Endothelial cell (in vitro differentiated cells): ENCODE measurements at regions not wholly inside any gene's neighbourhood (a gene's known extent, or its start where the extent isn't known, plus 50 kb on each side); places are given as distances from the start of the nearest gene placed in this dataset.

Experiments used
- DNase-seq: peaks from one replicate; pipeline ENCODE4 v3.0.0; 2021; ENCODE audit warnings: low spot score
- H3K27ac Mint-ChIP-seq: one replicate; pipeline ENCODE4 v1.8.0; 2021; ENCODE audit warnings: mixed read lengths, inconsistent platforms; ENCODE audit not compliant: unreplicated experiment
- H3K27me3 Mint-ChIP-seq: one replicate; pipeline ENCODE4 v1.8.0; 2021; ENCODE audit warnings: mild to moderate bottlenecking, moderate library complexity, mixed read lengths, inconsistent platforms; ENCODE audit not compliant: unreplicated experiment
- H3K36me3 Mint-ChIP-seq: one replicate; pipeline ENCODE4 v1.8.0; 2021; ENCODE audit warnings: mild to moderate bottlenecking, low read depth, mixed read lengths, inconsistent platforms; ENCODE audit not compliant: unreplicated experiment
- H3K4me1 Mint-ChIP-seq: one replicate; pipeline ENCODE4 v1.8.0; 2021; ENCODE audit warnings: mild to moderate bottlenecking, mixed read lengths, inconsistent platforms; ENCODE audit not compliant: unreplicated experiment
- H3K4me3 Mint-ChIP-seq: one replicate; pipeline ENCODE4 v1.8.0; 2021; ENCODE audit warnings: mild to moderate bottlenecking, mixed read lengths, inconsistent platforms; ENCODE audit not compliant: unreplicated experiment
- H3K9me3 Mint-ChIP-seq: one replicate; pipeline ENCODE4 v1.8.0; 2021; ENCODE audit warnings: mixed read lengths, inconsistent platforms; ENCODE audit not compliant: unreplicated experiment
- TF ChIP-seq, protein P1 (sequence below): fragments of 200-600 bp; sonication (generic); IDR thresholded peaks from one replicate; pipeline ENCODE4 v1.5.0; 2021; ENCODE audit warnings: antibody characterized with exemption; ENCODE audit not compliant: unreplicated experiment

DNA sequence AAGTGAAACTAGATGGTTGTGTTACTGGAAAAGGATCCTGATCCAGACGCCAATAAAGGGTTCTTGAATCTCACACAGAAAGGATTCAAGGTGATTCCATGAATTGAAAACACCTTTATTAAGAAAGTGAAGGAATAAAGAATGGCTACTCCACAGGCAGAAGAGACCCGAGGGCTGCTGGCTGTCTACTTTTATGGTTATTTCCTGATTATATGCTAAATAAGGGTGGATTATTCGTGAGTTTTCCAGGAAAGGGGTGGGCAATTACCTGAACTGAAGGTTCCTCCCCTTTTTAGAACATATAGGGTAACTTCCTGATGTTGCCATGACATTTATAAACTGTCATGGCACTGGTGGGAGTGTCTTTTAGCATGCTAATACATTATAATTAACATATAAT, 50.9 kb upstream of the WARS2 start:
- TF ChIP-seq, protein P1, sequence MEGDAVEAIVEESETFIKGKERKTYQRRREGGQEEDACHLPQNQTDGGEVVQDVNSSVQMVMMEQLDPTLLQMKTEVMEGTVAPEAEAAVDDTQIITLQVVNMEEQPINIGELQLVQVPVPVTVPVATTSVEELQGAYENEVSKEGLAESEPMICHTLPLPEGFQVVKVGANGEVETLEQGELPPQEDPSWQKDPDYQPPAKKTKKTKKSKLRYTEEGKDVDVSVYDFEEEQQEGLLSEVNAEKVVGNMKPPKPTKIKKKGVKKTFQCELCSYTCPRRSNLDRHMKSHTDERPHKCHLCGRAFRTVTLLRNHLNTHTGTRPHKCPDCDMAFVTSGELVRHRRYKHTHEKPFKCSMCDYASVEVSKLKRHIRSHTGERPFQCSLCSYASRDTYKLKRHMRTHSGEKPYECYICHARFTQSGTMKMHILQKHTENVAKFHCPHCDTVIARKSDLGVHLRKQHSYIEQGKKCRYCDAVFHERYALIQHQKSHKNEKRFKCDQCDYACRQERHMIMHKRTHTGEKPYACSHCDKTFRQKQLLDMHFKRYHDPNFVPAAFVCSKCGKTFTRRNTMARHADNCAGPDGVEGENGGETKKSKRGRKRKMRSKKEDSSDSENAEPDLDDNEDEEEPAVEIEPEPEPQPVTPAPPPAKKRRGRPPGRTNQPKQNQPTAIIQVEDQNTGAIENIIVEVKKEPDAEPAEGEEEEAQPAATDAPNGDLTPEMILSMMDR = no peak
- no peak for DNase-seq

DNA sequence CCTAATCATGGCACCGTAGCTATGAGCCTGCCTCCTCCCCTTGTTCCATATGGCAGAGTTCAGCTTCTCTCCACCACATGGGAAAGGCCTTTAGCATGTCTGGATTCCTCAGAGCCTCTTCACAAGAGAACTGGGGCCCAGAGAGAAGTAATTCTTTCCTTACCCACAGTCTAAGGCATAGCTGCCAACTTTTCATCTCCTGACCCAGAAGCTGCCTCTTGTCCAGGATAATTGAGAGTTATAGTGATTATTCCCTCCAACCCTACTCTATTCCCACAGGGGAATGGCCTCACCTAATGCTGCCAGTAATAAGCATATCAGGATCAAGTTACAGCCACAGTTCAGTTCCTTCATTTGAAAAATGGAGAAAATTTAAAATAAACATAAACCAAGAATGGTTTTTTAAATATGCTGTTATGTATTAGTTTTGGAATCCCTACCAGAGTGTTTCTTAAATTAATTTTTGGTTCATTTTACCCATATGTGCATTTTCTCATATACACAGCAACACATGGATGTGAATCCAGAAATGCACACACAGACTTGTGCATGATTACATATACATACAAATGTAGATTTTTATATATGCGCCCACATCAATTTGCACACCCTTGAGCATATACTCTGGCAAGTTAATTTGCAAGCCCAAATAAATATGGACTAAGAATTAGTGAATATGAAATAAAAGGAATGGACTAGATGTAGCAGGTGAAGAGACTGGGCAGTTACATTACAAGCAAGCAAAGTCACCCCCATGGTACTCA, 63.9 kb upstream of the WARS2 start:
- H3K4me1 Mint-ChIP-seq = no peaks in the 10 kb centered on the region
- no peaks in the 10 kb centered on the region for H3K27me3 Mint-ChIP-seq
- no peaks in the 10 kb centered on the region for H3K36me3 Mint-ChIP-seq
- TF ChIP-seq, protein P1 = no peak
- H3K9me3 Mint-ChIP-seq = no peaks in the 10 kb centered on the region
- DNase-seq = no peak
- no peak overlapping the region for H3K27ac Mint-ChIP-seq
- H3K4me3 Mint-ChIP-seq = no peak overlapping the region

More for the DNA sequence above, 50.9 kb upstream of the WARS2 start:
- Mint-ChIP-seq H3K36me3 (no peaks in the 10 kb centered on the region), H3K9me3 (no peaks in the 10 kb centered on the region), H3K27me3 (no peaks in the 10 kb centered on the region), H3K4me1 (peaks cover 4% of the 10 kb centered on the region), H3K27ac (no peak overlapping the region), H3K4me3 (no peak overlapping the region)

DNA sequence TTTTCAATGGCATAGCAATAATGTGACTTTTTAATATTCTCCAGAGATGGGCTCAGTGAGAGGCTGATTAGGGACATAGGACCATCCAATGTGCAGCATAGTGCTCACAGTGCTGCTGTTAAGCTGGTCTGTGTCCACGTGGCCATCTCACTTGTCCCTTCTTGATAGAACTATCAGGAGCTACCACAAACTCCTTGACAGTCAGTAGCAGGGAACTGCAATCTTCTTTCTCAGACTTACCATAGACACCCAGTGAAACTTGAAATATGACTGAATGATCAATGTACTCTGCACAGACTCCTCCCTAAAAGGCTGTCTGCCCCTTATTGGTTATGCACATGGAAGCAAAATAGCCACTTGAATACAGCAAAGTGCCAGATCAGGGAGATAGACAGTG, 64.5 kb upstream of the WARS2 start:
- Mint-ChIP-seq H3K36me3 (no peaks in the 10 kb centered on the region), H3K9me3 (no peaks in the 10 kb centered on the region), H3K4me1 (no peaks in the 10 kb centered on the region), H3K27ac (no peak overlapping the region), H3K27me3 (no peaks in the 10 kb centered on the region), H3K4me3 (no peak overlapping the region)
- TF ChIP-seq, protein P1 = no peak
- DNase-seq = no peak

DNA sequence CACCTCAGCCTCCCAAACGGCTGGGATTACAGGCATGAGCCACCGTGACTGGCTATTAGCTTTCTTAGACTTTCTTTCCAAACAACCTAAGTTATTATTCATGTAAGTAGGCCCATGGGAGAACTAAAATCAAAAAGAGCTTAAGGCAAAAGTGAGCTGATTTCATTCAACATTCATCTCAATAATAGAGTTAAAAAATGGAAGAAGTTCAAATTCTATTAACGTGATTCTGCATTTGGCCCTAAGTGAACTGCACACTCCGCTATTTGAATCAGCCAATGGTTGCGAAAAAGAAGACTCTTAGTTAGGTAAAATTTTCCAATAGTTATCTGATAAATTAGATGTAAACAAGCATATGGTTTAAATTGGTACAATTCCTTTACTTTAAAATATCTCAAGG, 68.6 kb upstream of the WARS2 start:
- Mint-ChIP-seq H3K4me1 (no peaks in the 10 kb centered on the region), H3K9me3 (no peaks in the 10 kb centered on the region), H3K4me3 (no peak overlapping the region), H3K27me3 (peaks cover 2% of the 10 kb centered on the region), H3K36me3 (no peaks in the 10 kb centered on the region), H3K27ac (no peak overlapping the region)
- TF ChIP-seq, protein P1 = no peak
- DNase-seq = no peak

DNA sequence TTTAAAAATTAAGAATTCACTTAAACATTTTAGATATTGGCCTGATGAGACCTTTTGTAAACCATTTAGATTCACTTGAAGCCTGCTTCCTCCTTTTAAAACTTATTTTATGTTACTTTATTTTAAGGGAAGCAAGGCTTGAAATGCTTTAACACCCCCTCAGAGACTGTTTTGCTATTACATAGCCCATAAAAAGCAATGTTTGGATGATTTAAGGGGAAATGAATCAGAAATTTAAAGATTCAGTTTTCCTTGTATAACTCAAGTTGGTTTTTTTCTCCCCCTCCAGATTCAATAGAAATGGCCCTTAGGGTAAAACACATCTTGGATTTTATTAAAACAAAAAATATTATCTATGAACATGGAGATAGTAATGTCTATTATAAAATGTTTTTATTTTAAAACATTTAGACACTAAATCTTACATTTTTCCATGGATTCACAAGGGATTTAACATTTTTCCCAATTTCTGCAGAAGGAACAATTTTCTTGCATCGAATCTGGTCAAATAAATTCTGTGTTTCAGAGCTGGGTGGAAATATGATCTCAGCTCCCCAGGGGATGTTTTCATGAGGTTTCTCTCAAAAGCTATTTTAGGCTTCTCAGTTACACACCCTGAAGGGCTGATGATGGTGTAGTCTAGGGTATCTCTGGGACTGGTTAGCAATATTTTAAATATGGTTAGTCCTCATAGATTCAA, 69.3 kb upstream of the WARS2 start:
- no peaks in the 10 kb centered on the region for H3K9me3 Mint-ChIP-seq
- no peaks in the 10 kb centered on the region for H3K36me3 Mint-ChIP-seq
- H3K27ac Mint-ChIP-seq = no peak overlapping the region
- H3K27me3 Mint-ChIP-seq = peaks cover 2% of the 10 kb centered on the region
- TF ChIP-seq, protein P1 = no peak
- no peak overlapping the region for H3K4me3 Mint-ChIP-seq
- DNase-seq = no peak
- H3K4me1 Mint-ChIP-seq = no peaks in the 10 kb centered on the region
